Choroid plexus epithelial cell (primary cell): ENCODE measurements at regions not wholly inside any gene's neighbourhood (a gene's known extent, or its start where the extent isn't known, plus 50 kb on each side); places are given as distances from the start of the nearest gene placed in this dataset.

Source experiments
- DNase-seq: peaks from one replicate; pipeline ENCODE4 v3.0.0-alpha.2; 2010; ENCODE audit warnings: low read depth
- H3K4me3 ChIP-seq: 2 replicates; pipeline ENCODE4 v1.5.1; 2011; ENCODE audit warnings: low read depth, mild to moderate bottlenecking, control low read depth, low read length, moderate library complexity
- TF ChIP-seq, protein P1 (sequence below): conservative IDR thresholded peaks from 2 replicates; pipeline ENCODE4 v1.5.1; 2011; ENCODE audit warnings: low read depth, mild to moderate bottlenecking, control low read depth, inconsistent platforms, low read length, moderate library complexity

DNA sequence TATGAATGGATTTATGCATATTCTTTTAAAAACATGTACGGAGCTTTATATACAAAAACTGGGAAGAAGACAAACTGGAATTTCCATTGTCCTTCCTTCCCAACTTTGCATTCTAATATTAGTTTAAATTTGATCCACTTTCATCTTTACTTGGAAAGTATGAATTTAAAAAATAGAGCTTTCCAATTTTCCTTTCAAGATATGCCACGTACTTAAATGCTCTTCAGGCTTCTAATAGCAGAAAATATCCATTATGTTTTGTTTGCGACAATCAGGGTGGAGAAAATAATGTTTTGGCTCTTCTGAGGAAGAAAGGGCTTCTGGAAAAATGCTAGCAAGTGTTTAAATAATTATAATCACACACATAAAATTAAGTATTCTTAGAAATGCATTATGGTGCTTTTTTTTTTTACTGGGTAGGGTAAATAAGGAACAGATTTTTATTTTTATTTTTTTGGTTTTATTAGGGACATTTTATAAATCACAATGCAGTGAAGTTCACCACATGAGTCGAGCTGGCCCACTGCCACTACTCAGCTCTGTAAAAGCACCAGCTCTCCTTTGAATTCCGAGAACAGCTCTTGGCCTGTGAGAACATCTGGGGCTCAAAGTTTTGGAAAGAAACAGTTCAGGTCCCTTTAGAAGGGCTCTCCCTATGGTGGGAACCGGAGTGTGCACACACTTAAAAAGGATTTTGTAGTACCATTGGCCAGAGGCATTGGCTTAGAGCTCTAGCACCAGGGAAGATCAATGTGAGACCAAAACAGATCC lies 287.4 kb upstream of the LYPLAL1 start:
- TF ChIP-seq, protein P1, sequence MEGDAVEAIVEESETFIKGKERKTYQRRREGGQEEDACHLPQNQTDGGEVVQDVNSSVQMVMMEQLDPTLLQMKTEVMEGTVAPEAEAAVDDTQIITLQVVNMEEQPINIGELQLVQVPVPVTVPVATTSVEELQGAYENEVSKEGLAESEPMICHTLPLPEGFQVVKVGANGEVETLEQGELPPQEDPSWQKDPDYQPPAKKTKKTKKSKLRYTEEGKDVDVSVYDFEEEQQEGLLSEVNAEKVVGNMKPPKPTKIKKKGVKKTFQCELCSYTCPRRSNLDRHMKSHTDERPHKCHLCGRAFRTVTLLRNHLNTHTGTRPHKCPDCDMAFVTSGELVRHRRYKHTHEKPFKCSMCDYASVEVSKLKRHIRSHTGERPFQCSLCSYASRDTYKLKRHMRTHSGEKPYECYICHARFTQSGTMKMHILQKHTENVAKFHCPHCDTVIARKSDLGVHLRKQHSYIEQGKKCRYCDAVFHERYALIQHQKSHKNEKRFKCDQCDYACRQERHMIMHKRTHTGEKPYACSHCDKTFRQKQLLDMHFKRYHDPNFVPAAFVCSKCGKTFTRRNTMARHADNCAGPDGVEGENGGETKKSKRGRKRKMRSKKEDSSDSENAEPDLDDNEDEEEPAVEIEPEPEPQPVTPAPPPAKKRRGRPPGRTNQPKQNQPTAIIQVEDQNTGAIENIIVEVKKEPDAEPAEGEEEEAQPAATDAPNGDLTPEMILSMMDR, result peak; percentile 3
- no peak overlapping the region for H3K4me3 ChIP-seq
- DNase-seq, result peak; percentile 79

DNA sequence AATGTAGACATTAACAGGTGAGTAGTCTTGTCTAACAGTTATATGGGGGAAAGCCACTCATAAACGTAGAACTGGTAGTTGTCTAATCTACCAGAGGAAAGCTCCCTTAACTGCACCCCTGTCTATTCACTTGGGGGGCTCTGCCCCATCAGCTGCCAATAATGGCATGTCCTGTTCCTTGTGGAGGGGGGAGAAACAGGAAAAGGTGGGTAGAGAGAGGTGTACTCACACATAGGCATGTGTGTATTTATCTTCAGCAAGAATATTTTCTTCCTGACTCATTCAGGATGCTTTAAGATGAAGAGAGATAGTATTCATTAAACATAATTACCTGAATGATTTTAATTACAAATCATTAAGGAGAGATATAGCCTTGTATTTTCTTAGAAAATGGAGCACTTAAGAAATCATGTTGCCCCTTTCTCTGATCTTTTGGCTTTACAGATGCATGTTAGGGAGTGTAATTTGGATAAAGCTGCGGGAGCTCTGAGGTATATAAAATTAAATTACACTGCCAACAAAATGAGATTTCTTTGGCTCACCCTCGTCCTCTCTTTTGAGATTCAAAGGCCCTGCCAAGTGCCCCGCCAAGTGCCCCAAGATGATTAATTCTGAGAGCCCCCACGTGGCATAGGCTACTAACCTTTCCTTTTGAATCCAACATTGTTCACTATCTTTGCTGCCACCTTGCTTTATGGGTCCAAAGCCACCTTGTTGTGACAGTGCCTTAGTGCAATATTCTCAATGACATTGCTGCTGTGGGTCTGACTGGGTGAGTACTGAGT lies 286.3 kb upstream of the LYPLAL1 start:
- DNase-seq, result no peak
- no peak overlapping the region for H3K4me3 ChIP-seq
- TF ChIP-seq, protein P1, result no peak

- no peak for DNase-seq
- no peak overlapping the region for H3K4me3 ChIP-seq
- TF ChIP-seq, protein P1, result no peak
Observed at GRCh38 chr1:218890451-218890850, 283.2 kb upstream of the LYPLAL1 start.

DNA sequence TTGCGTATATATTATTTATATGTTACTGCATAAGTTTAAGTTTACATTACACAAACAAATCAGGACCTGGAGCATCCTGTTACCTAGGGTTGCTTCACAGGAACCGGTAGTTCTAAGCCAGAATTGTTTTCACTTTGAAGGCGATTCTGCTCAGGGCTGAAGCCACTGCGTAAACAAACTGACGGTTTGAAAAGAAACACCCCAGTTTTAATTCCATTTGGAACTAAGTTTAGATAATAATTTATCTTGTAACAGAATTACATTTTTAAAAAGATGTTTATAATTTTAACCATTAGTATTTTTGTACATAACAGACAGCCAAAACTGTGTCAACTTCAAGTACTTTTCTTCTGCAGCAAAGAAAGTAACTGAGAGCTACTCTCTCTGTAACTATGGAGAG lies 282.1 kb upstream of the LYPLAL1 start:
- H3K4me3 ChIP-seq, result no peak overlapping the region
- TF ChIP-seq, protein P1, result no peak
- DNase-seq, result no peak

DNA sequence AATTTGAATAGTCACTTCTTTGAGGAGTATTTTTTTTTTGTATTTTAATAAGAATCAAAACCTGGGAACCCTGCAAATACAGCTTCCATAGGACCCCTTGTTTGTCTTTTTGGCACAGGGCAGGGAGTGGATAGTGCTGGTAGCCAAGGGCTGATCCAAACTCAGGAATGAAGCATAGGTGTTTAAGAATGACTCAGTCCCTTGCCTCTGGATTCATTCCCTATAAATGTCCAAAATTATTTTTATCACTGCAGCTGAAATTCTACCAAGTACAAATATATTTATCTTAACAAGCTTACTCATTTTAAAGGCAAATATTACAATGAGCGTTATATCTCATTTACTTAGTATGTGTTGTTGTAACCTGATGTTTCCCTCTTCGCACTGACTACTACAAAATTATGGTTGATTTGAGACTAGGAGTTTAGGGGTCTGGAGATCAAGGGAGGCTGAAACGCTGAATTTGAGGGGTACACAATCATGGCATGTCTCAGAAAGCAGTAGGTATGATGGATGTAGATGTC lies 278.6 kb upstream of the LYPLAL1 start:
- TF ChIP-seq, protein P1, result no peak
- H3K4me3 ChIP-seq, result no peak overlapping the region
- DNase-seq, result no peak

DNA sequence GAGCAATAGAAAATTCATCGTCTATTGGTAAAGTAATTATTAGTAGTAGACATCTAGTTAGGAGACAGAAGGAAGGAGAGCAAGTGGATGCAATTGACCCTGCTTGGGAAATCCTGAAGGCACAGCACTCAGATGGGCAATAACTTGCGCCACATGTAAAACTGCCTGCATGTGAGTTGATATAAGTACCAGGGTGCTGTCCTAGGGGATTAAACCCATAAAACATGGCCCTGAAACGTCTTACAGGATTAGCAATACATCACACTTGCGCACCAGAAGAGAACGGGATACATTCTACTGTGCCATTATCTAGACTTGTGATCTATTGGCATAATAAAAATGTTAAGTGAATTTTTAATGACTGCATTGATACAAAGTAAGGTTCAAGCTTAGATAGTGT lies 277.5 kb upstream of the LYPLAL1 start:
- no peak overlapping the region for H3K4me3 ChIP-seq
- TF ChIP-seq, protein P1, result no peak
- DNase-seq, result no peak

DNA sequence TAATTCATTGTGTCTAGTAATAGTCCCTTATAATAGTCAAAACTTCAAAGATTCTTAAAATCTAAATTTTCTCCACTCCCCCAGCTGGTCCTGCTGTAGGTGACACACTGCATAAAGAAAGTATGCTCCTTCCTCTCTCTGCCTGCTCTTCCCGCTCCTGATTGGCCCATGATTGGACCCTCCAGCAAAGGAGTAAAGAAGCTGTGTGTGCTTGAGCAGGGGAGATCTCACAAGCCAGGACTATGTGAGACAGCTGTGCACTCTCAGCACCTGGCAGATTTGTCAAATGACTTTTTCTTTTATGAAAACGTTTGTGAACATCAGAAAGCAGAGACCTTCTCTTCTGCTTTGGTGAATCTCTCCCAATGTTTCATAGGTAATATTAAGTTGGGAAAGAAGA lies 274.8 kb upstream of the LYPLAL1 start:
- DNase-seq, result no peak
- no peak overlapping the region for H3K4me3 ChIP-seq
- TF ChIP-seq, protein P1, result no peak
